Bone marrow (tissue), 2 donors: ENCODE measurements at regions not wholly inside any gene's neighbourhood (a gene's known extent, or its start where the extent isn't known, plus 50 kb on each side); places are given as distances from the start of the nearest gene placed in this dataset.
"Not testable (repeated sequence)": the region's sequence is repeated elsewhere in the genome, so short reads cannot be mapped to it uniquely, and the experiment has no call there.

ENCODE experiments used
- DNase-seq, 2 donors: peaks; one replicate each; lab custom pipeline; 2025; lab: John Stamatoyannopoulos, UW

GRCh38 chr3:152667267-152667666, 167.7 kb upstream of the P2RY1 start:
- DNase-seq, result no peak

GRCh38 chr3:152669560-152669959, 165.4 kb upstream of the P2RY1 start:
- DNase-seq, result no peak

- no peak for DNase-seq
These were observed 163.2 kb upstream of the P2RY1 start for GRCh38 chr3:152671446-152672319.

GRCh38 chr3:152672320-152672649, 162.6 kb upstream of the P2RY1 start:
- DNase-seq, result no peak

GRCh38 chr3:152676810-152677379, 158.0 kb upstream of the P2RY1 start:
- no peak for DNase-seq

GRCh38 chr3:152677491-152677890, 157.4 kb upstream of the P2RY1 start:
- DNase-seq, result no peak

- no peak for DNase-seq
These were observed 152.5 kb upstream of the P2RY1 start for GRCh38 chr3:152682477-152682876.

- DNase-seq, result no peak
These were observed 151.4 kb upstream of the P2RY1 start for GRCh38 chr3:152683521-152683999.

- no peak for DNase-seq
These were observed 150.7 kb upstream of the P2RY1 start for GRCh38 chr3:152684279-152684678.

- DNase-seq, result no peak
These were observed 146.6 kb upstream of the P2RY1 start for GRCh38 chr3:152688313-152688712.

- DNase-seq, result not testable (repeated sequence)
These were observed 142.6 kb upstream of the P2RY1 start for GRCh38 chr3:152692326-152692725.

GRCh38 chr3:152693521-152694250, 141.2 kb upstream of the P2RY1 start:
- DNase-seq, result not testable (repeated sequence)

- DNase-seq, result no peak
These were observed 139.1 kb upstream of the P2RY1 start for GRCh38 chr3:152695840-152696239.

- DNase-seq, result no peak
These were observed 138.0 kb upstream of the P2RY1 start for GRCh38 chr3:152696962-152697361.

- DNase-seq, result no peak
These were observed 131.6 kb upstream of the P2RY1 start for GRCh38 chr3:152703245-152703890.

GRCh38 chr3:152706991-152707713, 127.8 kb upstream of the P2RY1 start:
- DNase-seq, result no peak

- no peak for DNase-seq
These were observed 125.3 kb upstream of the P2RY1 start for GRCh38 chr3:152709659-152710058.

GRCh38 chr3:152710549-152710948, 124.4 kb upstream of the P2RY1 start:
- no peak for DNase-seq

GRCh38 chr3:152713989-152714388, 120.9 kb upstream of the P2RY1 start:
- DNase-seq, result no peak

GRCh38 chr3:152714507-152714906, 120.4 kb upstream of the P2RY1 start:
- DNase-seq, result no peak

- DNase-seq, result no peak
These were observed 117.7 kb upstream of the P2RY1 start for GRCh38 chr3:152717252-152717651.

- no peak for DNase-seq
These were observed 116.1 kb upstream of the P2RY1 start for GRCh38 chr3:152718810-152719209.
